HepG2 (cell line): ENCODE measurements at regions not wholly inside any gene's neighbourhood (a gene's known extent, or its start where the extent isn't known, plus 50 kb on each side); places are given as distances from the start of the nearest gene placed in this dataset.

ENCODE experiments used
- ATAC-seq: fragments of 200-7000 bp; cut with Tn5 transposase; 3 replicates; pipeline ENCODE4 v1.9.1; 2020; ENCODE audit warnings: mild to moderate bottlenecking, moderate library complexity
- BruUV-seq: library from RNA; stranded (reverse); fragments of 400-500 nt; replicated peaks from 2 replicates; lab custom pipeline; 2021; lab: Mats Ljungman, UMichigan
- CTCF ChIA-PET: fragments of 300-600 bp; formaldehyde crosslinking; extraction: SDS; loops from one replicate; lab custom pipeline; 2021; ENCODE audit warnings: low total read pairs, inconsistent platforms, low intra/inter-chr PET ratio; lab: Yijun Ruan, JAX
- POLR2A ChIA-PET: fragments of 350-600 bp; sonication (Branson Sonifier 250); formaldehyde crosslinking; loops from one replicate; lab custom pipeline; 2020; ENCODE audit warnings: antibody characterized with exemption, inconsistent platforms; lab: Yijun Ruan, JAX
- DNase-seq: peaks from one replicate; pipeline ENCODE4 v3.0.0-alpha.2; 2015; ENCODE audit warnings: low spot score
- FAIRE-seq: peaks from 3 replicates; lab custom pipeline; 2011; peaks lifted over from hg19 to GRCh38; lab: Jason Lieb, UNC
- H2AFZ ChIP-seq: one replicate; pipeline ENCODE4 v1.6.1; 2011; ENCODE audit warnings: low read length, inconsistent platforms
- H3K27ac ChIP-seq: fragments of 300-600 bp; 3 replicates; pipeline ENCODE4 v1.8.0; 2011; ENCODE audit warnings: mixed run types, mild to moderate bottlenecking, mixed read lengths, low read length, inconsistent platforms; ENCODE audit not compliant: insufficient read depth; ENCODE audit errors: extremely low read length
- H3K27me3 ChIP-seq, 2 experiments: fragments of 200-600 bp in 1 of 2; 2 replicates in 1 of 2; 3 replicates in 1 of 2; pipeline versions ENCODE4 v1.6.0 to v1.8.0; 2011; ENCODE audit warnings: low read length in 2 of 2, mild to moderate bottlenecking in 2 of 2, moderate library complexity in 2 of 2, inconsistent platforms in 1 of 2; ENCODE audit not compliant: insufficient read depth in 2 of 2, control insufficient read depth in 1 of 2
- H3K36me3 ChIP-seq, 2 experiments: fragments of 200-600 bp in 1 of 2; replicated peaks in 1 of 2; 2 replicates in 1 of 2; 3 replicates in 1 of 2; pipeline versions ENCODE4 v1.5.1 to v1.8.0; 2011; ENCODE audit warnings: low read length in 2 of 2, inconsistent platforms in 1 of 2; ENCODE audit not compliant: insufficient read depth in 2 of 2, control insufficient read depth in 1 of 2
- H3K4me1 ChIP-seq: 2 replicates; pipeline ENCODE4 v1.5.1; 2012; ENCODE audit warnings: low read length, inconsistent platforms; ENCODE audit not compliant: insufficient read depth
- H3K4me2 ChIP-seq: 2 replicates; pipeline ENCODE4 v1.6.0; 2011; ENCODE audit warnings: low read depth, low read length, inconsistent platforms
- H3K4me3 ChIP-seq, 3 experiments: fragments of 200-600 bp in 1 of 3; sonication (generic), shearing (Covaris generic) in 1 of 3; replicated peaks in 1 of 3; 2 replicates each; pipeline ENCODE4 v1.5.1; 2011 to 2016; ENCODE audit warnings: low read length in 3 of 3, inconsistent platforms in 2 of 3, low read depth in 2 of 3, mild to moderate bottlenecking in 2 of 3, control low read depth in 1 of 3, mixed read lengths in 1 of 3; ENCODE audit not compliant: insufficient read depth in 1 of 3
- H3K79me2 ChIP-seq: one replicate; pipeline ENCODE4 v1.6.1; 2011; ENCODE audit warnings: low read length, inconsistent platforms; ENCODE audit not compliant: insufficient read depth
- H3K9ac ChIP-seq: 2 replicates; pipeline ENCODE4 v1.6.0; 2011; ENCODE audit warnings: mild to moderate bottlenecking, low read depth, low read length, inconsistent platforms; ENCODE audit not compliant: insufficient read depth
- H3K9me3 ChIP-seq: 2 replicates; pipeline ENCODE4 v1.5.1; 2012; ENCODE audit warnings: mild to moderate bottlenecking, low read length
- H4K20me1 ChIP-seq: 2 replicates; pipeline ENCODE4 v1.6.0; 2011; ENCODE audit warnings: inconsistent platforms, mild to moderate bottlenecking, low read length, moderate library complexity; ENCODE audit not compliant: insufficient read depth
- BRCA1 ChIP-seq: sonication (generic); formaldehyde crosslinking; IDR thresholded peaks from 2 replicates; pipeline ENCODE4 v1.4.0; 2020; ENCODE audit warnings: missing genetic modification reagents
- CREM ChIP-seq, 2 experiments: sonication (generic) in 1 of 2; formaldehyde crosslinking in 1 of 2; IDR thresholded peaks; 2 replicates each; pipeline versions ENCODE4 v1.4.0 to v1.6.1; 2016 to 2020; ENCODE audit warnings: antibody characterized with exemption in 1 of 2, mild to moderate bottlenecking in 1 of 2, missing genetic modification reagents in 1 of 2
- FOXK2 ChIP-seq: fragments of 450-650 bp; IDR thresholded peaks from 2 replicates; pipeline ENCODE4 v1.6.1; 2016
- HMG20A ChIP-seq: IDR thresholded peaks from 2 replicates; pipeline ENCODE4 v1.6.1; 2016; ENCODE audit warnings: borderline replicate concordance
- ISX ChIP-seq: sonication (generic); formaldehyde crosslinking; conservative IDR thresholded peaks from 2 replicates; pipeline ENCODE4 v1.5.0; 2020; ENCODE audit warnings: missing genetic modification reagents
- KDM4B ChIP-seq: sonication (generic); formaldehyde crosslinking; IDR thresholded peaks from 2 replicates; pipeline ENCODE4 v1.4.0; 2020; ENCODE audit warnings: missing genetic modification reagents
- MTERF4 ChIP-seq: sonication (generic); formaldehyde crosslinking; IDR thresholded peaks from 2 replicates; pipeline ENCODE4 v1.8.0; 2023; ENCODE audit warnings: mild to moderate bottlenecking, missing genetic modification reagents
- NCOA5 ChIP-seq: sonication (generic); formaldehyde crosslinking; IDR thresholded peaks from 2 replicates; pipeline ENCODE4 v1.4.0; 2020; ENCODE audit warnings: missing genetic modification reagents
- NFE2 ChIP-seq: sonication (generic); formaldehyde crosslinking; IDR thresholded peaks from 2 replicates; pipeline ENCODE4 v1.4.0; 2020; ENCODE audit warnings: missing genetic modification reagents
- U2AF1 ChIP-seq: fragments of 200-400 bp; formaldehyde crosslinking; optimal IDR thresholded peaks from 2 replicates; pipeline ENCODE3; 2017; ENCODE audit warnings: mild to moderate bottlenecking, low read depth, low read length
- ZFP36L2 ChIP-seq: sonication (generic); formaldehyde crosslinking; IDR thresholded peaks from 2 replicates; pipeline ENCODE4 v1.4.0; 2020; ENCODE audit warnings: missing genetic modification reagents
- ZNF740 ChIP-seq: sonication (generic); formaldehyde crosslinking; IDR thresholded peaks from 2 replicates; pipeline ENCODE4 v1.4.0; 2020; ENCODE audit warnings: missing genetic modification reagents
- ZNF775 ChIP-seq: sonication (generic); formaldehyde crosslinking; IDR thresholded peaks from 2 replicates; pipeline ENCODE4 v1.4.0; 2020; ENCODE audit warnings: missing genetic modification reagents, mild to moderate bottlenecking, moderate library complexity, borderline replicate concordance
- ZSCAN22 ChIP-seq: sonication (generic); formaldehyde crosslinking; IDR thresholded peaks from 2 replicates; pipeline ENCODE4 v1.4.0; 2020; ENCODE audit warnings: mild to moderate bottlenecking, missing genetic modification reagents
- WGBS: methylation state at CpG from one replicate; pipeline ENCODE4 v1.1.6; 2017; ENCODE audit warnings: low lambda C conversion rate; 5-methylcytosine and 5-hydroxymethylcytosine counted together
- in situ Hi-C: cut with HindIII; loops from 2 replicates; pipeline ENCODE4 v1.10.0; 2017; ENCODE audit warnings: low pct_unique_long_range_greater_than_20kb; ENCODE audit not compliant: extremely low pct_ligation_motif_present
- intact Hi-C: fragments of 100-400 bp; cut with micrococcal nuclease; formaldehyde crosslinking; loops from one replicate; pipeline ENCODE4 v1.10.0; 2022; ENCODE audit not compliant: unreplicated experiment

- intact Hi-C loops, result no loop called here
- Histone ChIP-seq H3K9ac (no peak overlapping the region), H3K4me1 (peaks cover 15% of the 10 kb centered on the region), H4K20me1 (no peaks in the 10 kb centered on the region), H3K27me3 (peaks cover 0 to 4% of the 10 kb centered on the region in 2 experiments; a peak in 1 of 5 replicates), H3K36me3 (no peaks in the 10 kb centered on the region), H3K9me3 (no peaks in the 10 kb centered on the region), H3K27ac (no peak overlapping the region)
- ATAC-seq (no peak), FAIRE-seq (no peak)
- POLR2A ChIA-PET, result no interaction called here
- no peak for TF ChIP-seq MTERF4 (CRISPR knock-in tag)
- TF ChIP-seq KDM4B (CRISPR knock-in tag), result no peak
- TF ChIP-seq ISX, result no peak
- no peak for TF ChIP-seq CREM (IDR thresholded peaks at IDR 0.05)
- no peak for TF ChIP-seq CREM (CRISPR knock-in tag; IDR thresholded peaks at IDR 0.05)
- no peak for TF ChIP-seq FOXK2
- TF ChIP-seq HMG20A, result no peak
- no peak for TF ChIP-seq ZSCAN22 (CRISPR knock-in tag)
- TF ChIP-seq ZFP36L2, result no peak
- TF ChIP-seq NFE2, result no peak
- no peak for TF ChIP-seq BRCA1 (CRISPR knock-in tag)
- TF ChIP-seq NCOA5 (CRISPR knock-in tag), result no peak
- TF ChIP-seq ZNF740 (CRISPR knock-in tag), result no peak
- no peak for TF ChIP-seq ZNF775
- TF ChIP-seq U2AF1, result no peak
- TF ChIP-seq, all 625 proteins: peak for 0
- in situ Hi-C loops, result no loop called here
- Histone ChIP-seq H2AFZ (no peak overlapping the region), H3K4me3 (no peak overlapping the region), H3K4me2 (no peak overlapping the region), H3K79me2 (no peaks in the 10 kb centered on the region)
- BruUV-seq, result no TSS peak
- CTCF ChIA-PET, result no interaction called here
- DNase-seq, result no peak
- WGBS, result 35% methylated on average over 6 of the region's 6 CpGs
Observed at GRCh38 chr12:69097619-69098368, 141.6 kb upstream of the CPSF6 start.
